ENCODE measurements at regions not wholly inside any gene's neighbourhood (a gene's known extent, or its start where the extent isn't known, plus 50 kb on each side); places are given as distances from the start of the nearest gene placed in this dataset.

- Histone ChIP-seq H2AFZ (ENCODE audit: low read length) (no peak overlapping the region), H3K36me3 (replicated peaks in 1 of 2; ENCODE audit: control insufficient read depth in 2 of 2, insufficient read depth in 2 of 2, low read length in 2 of 2) (no peaks in the 10 kb centered on the region), H2BK120ac (ENCODE audit: low read depth, low read length) (no peak overlapping the region), H2BK12ac (ENCODE audit: low read length) (no peak overlapping the region), H3K4me2 (ENCODE audit: insufficient read depth, low read length, poor library complexity, severe bottlenecking) (no peak overlapping the region), H3K27me3 (ENCODE audit: control insufficient read depth in 3 of 3, insufficient read depth in 3 of 3, low read depth in 1 of 3, low read length in 3 of 3) (no peaks in the 10 kb centered on the region), H4K91ac (ENCODE audit: low read depth, low read length, poor library complexity) (no peak overlapping the region), H2AK5ac (ENCODE audit: low read depth, low read length) (no peak overlapping the region), H3K18ac (ENCODE audit: low read length) (no peak overlapping the region), H3K4me3 (ENCODE audit: low read length in 2 of 2) (no peak overlapping the region), H3K9me3 (replicated peaks in 1 of 2; ENCODE audit: control insufficient read depth in 2 of 2, insufficient read depth in 1 of 2, low read depth in 1 of 2, low read length in 2 of 2) (no peaks in the 10 kb centered on the region), H3K79me1 (ENCODE audit: low read depth, low read length) (no peaks in the 10 kb centered on the region), H3K4ac (ENCODE audit: low read length) (no peak overlapping the region), H3K23ac (ENCODE audit: low read depth, low read length, poor library complexity) (no peak overlapping the region), H3K9ac (ENCODE audit: low read depth, low read length, poor library complexity) (no peak overlapping the region), H3K4me1 (ENCODE audit: control insufficient read depth in 2 of 2, insufficient read depth in 1 of 2, low read depth in 1 of 2, low read length in 2 of 2) (no peaks in the 10 kb centered on the region), H3K14ac (ENCODE audit: low read length) (no peak overlapping the region), H2BK5ac (ENCODE audit: low read length) (no peak overlapping the region), H3K27ac (replicated peaks; ENCODE audit: low read length) (no peak overlapping the region), H2BK15ac (ENCODE audit: low read length) (no peak overlapping the region), H4K8ac (ENCODE audit: low read depth, low read length) (no peak overlapping the region)
- DNase-seq (ENCODE audit: low spot score): no peak
- WGBS, 2 donors (ENCODE audit: extremely low coverage in 2 of 2, insufficient read length in 2 of 2, insufficient replicate concordance in 1 of 2): no CpG with 5 or more reads among the region's 2 CpGs
Observed at GRCh38 chr12:23126794-23127193, 501.8 kb downstream of the ETNK1 start.

GRCh38 chr12:23127701-23128100 lies 502.7 kb downstream of the ETNK1 start:
- no peak for DNase-seq (ENCODE audit: low spot score)
- H4K91ac ChIP-seq (ENCODE audit: low read depth, low read length, poor library complexity): no peak overlapping the region
- no peak overlapping the region for H2BK12ac ChIP-seq (ENCODE audit: low read length)
- no peak overlapping the region for H2BK120ac ChIP-seq (ENCODE audit: low read depth, low read length)
- H4K8ac ChIP-seq (ENCODE audit: low read depth, low read length): no peak overlapping the region
- H2AFZ ChIP-seq (ENCODE audit: low read length): no peak overlapping the region
- H2AK5ac ChIP-seq (ENCODE audit: low read depth, low read length): no peak overlapping the region
- H3K4me1 ChIP-seq (ENCODE audit: control insufficient read depth in 2 of 2, insufficient read depth in 1 of 2, low read depth in 1 of 2, low read length in 2 of 2): no peaks in the 10 kb centered on the region
- no peak overlapping the region for H2BK15ac ChIP-seq (ENCODE audit: low read length)
- no peaks in the 10 kb centered on the region for H3K79me1 ChIP-seq (ENCODE audit: low read depth, low read length)
- no peaks in the 10 kb centered on the region for H3K27me3 ChIP-seq (ENCODE audit: control insufficient read depth in 3 of 3, insufficient read depth in 3 of 3, low read depth in 1 of 3, low read length in 3 of 3)
- no peak overlapping the region for H3K23ac ChIP-seq (ENCODE audit: low read depth, low read length, poor library complexity)
- no peak overlapping the region for H3K18ac ChIP-seq (ENCODE audit: low read length)
- H3K4me3 ChIP-seq (ENCODE audit: low read length in 2 of 2): no peak overlapping the region
- H3K27ac ChIP-seq (replicated peaks; ENCODE audit: low read length): no peak overlapping the region
- no peaks in the 10 kb centered on the region for H3K9me3 ChIP-seq (replicated peaks in 1 of 2; ENCODE audit: control insufficient read depth in 2 of 2, insufficient read depth in 1 of 2, low read depth in 1 of 2, low read length in 2 of 2)
- H3K14ac ChIP-seq (ENCODE audit: low read length): no peak overlapping the region
- no peak overlapping the region for H3K4ac ChIP-seq (ENCODE audit: low read length)
- no CpG with 5 or more reads among the region's 3 CpGs for WGBS, 2 donors (ENCODE audit: extremely low coverage in 2 of 2, insufficient read length in 2 of 2, insufficient replicate concordance in 1 of 2)
- H3K36me3 ChIP-seq (replicated peaks in 1 of 2; ENCODE audit: control insufficient read depth in 2 of 2, insufficient read depth in 2 of 2, low read length in 2 of 2): no peaks in the 10 kb centered on the region
- H3K9ac ChIP-seq (ENCODE audit: low read depth, low read length, poor library complexity): no peak overlapping the region
- H2BK5ac ChIP-seq (ENCODE audit: low read length): no peak overlapping the region
- H3K4me2 ChIP-seq (ENCODE audit: insufficient read depth, low read length, poor library complexity, severe bottlenecking): no peak overlapping the region

GRCh38 chr12:23128462-23128861 lies 503.5 kb downstream of the ETNK1 start:
- Histone ChIP-seq H2AFZ (ENCODE audit: low read length) (no peak overlapping the region), H3K4me3 (ENCODE audit: low read length in 2 of 2) (no peak overlapping the region), H3K79me1 (ENCODE audit: low read depth, low read length) (no peaks in the 10 kb centered on the region), H3K4me1 (ENCODE audit: control insufficient read depth in 2 of 2, insufficient read depth in 1 of 2, low read depth in 1 of 2, low read length in 2 of 2) (no peaks in the 10 kb centered on the region), H3K36me3 (replicated peaks in 1 of 2; ENCODE audit: control insufficient read depth in 2 of 2, insufficient read depth in 2 of 2, low read length in 2 of 2) (no peaks in the 10 kb centered on the region), H2BK120ac (ENCODE audit: low read depth, low read length) (no peak overlapping the region), H3K14ac (ENCODE audit: low read length) (no peak overlapping the region), H3K23ac (ENCODE audit: low read depth, low read length, poor library complexity) (no peak overlapping the region), H4K91ac (ENCODE audit: low read depth, low read length, poor library complexity) (no peak overlapping the region), H3K27ac (replicated peaks; ENCODE audit: low read length) (no peak overlapping the region), H3K9me3 (replicated peaks in 1 of 2; ENCODE audit: control insufficient read depth in 2 of 2, insufficient read depth in 1 of 2, low read depth in 1 of 2, low read length in 2 of 2) (no peaks in the 10 kb centered on the region), H3K18ac (ENCODE audit: low read length) (no peak overlapping the region), H3K27me3 (ENCODE audit: control insufficient read depth in 3 of 3, insufficient read depth in 3 of 3, low read depth in 1 of 3, low read length in 3 of 3) (no peaks in the 10 kb centered on the region), H3K4ac (ENCODE audit: low read length) (no peak overlapping the region), H3K4me2 (ENCODE audit: insufficient read depth, low read length, poor library complexity, severe bottlenecking) (no peak overlapping the region), H2BK12ac (ENCODE audit: low read length) (no peak overlapping the region), H2BK5ac (ENCODE audit: low read length) (no peak overlapping the region), H2BK15ac (ENCODE audit: low read length) (no peak overlapping the region), H2AK5ac (ENCODE audit: low read depth, low read length) (no peak overlapping the region), H4K8ac (ENCODE audit: low read depth, low read length) (no peak overlapping the region), H3K9ac (ENCODE audit: low read depth, low read length, poor library complexity) (no peak overlapping the region)
- DNase-seq (ENCODE audit: low spot score): no peak
- WGBS, 2 donors (ENCODE audit: extremely low coverage in 2 of 2, insufficient read length in 2 of 2, insufficient replicate concordance in 1 of 2): no CpG with 5 or more reads among the region's 2 CpGs

- H3K18ac ChIP-seq (ENCODE audit: low read length): no peak overlapping the region
- no peak overlapping the region for H3K4ac ChIP-seq (ENCODE audit: low read length)
- WGBS, 2 donors (ENCODE audit: extremely low coverage in 2 of 2, insufficient read length in 2 of 2, insufficient replicate concordance in 1 of 2): no CpG with 5 or more reads among the region's 1 CpG
- no peak overlapping the region for H3K4me2 ChIP-seq (ENCODE audit: insufficient read depth, low read length, poor library complexity, severe bottlenecking)
- no peak overlapping the region for H3K4me3 ChIP-seq (ENCODE audit: low read length in 2 of 2)
- H3K9me3 ChIP-seq (replicated peaks in 1 of 2; ENCODE audit: control insufficient read depth in 2 of 2, insufficient read depth in 1 of 2, low read depth in 1 of 2, low read length in 2 of 2): no peaks in the 10 kb centered on the region
- no peak overlapping the region for H2BK12ac ChIP-seq (ENCODE audit: low read length)
- H3K79me1 ChIP-seq (ENCODE audit: low read depth, low read length): no peaks in the 10 kb centered on the region
- no peak overlapping the region for H4K91ac ChIP-seq (ENCODE audit: low read depth, low read length, poor library complexity)
- no peak overlapping the region for H3K23ac ChIP-seq (ENCODE audit: low read depth, low read length, poor library complexity)
- H2BK120ac ChIP-seq (ENCODE audit: low read depth, low read length): no peak overlapping the region
- no peak overlapping the region for H3K14ac ChIP-seq (ENCODE audit: low read length)
- H3K27ac ChIP-seq (replicated peaks; ENCODE audit: low read length): no peak overlapping the region
- H2BK15ac ChIP-seq (ENCODE audit: low read length): no peak overlapping the region
- no peaks in the 10 kb centered on the region for H3K27me3 ChIP-seq (ENCODE audit: control insufficient read depth in 3 of 3, insufficient read depth in 3 of 3, low read depth in 1 of 3, low read length in 3 of 3)
- DNase-seq (ENCODE audit: low spot score): no peak
- no peak overlapping the region for H3K9ac ChIP-seq (ENCODE audit: low read depth, low read length, poor library complexity)
- H2AFZ ChIP-seq (ENCODE audit: low read length): no peak overlapping the region
- no peaks in the 10 kb centered on the region for H3K4me1 ChIP-seq (ENCODE audit: control insufficient read depth in 2 of 2, insufficient read depth in 1 of 2, low read depth in 1 of 2, low read length in 2 of 2)
- no peak overlapping the region for H2AK5ac ChIP-seq (ENCODE audit: low read depth, low read length)
- no peak overlapping the region for H4K8ac ChIP-seq (ENCODE audit: low read depth, low read length)
- H2BK5ac ChIP-seq (ENCODE audit: low read length): no peak overlapping the region
- H3K36me3 ChIP-seq (replicated peaks in 1 of 2; ENCODE audit: control insufficient read depth in 2 of 2, insufficient read depth in 2 of 2, low read length in 2 of 2): no peaks in the 10 kb centered on the region
Observed at GRCh38 chr12:23132357-23132756, 507.4 kb downstream of the ETNK1 start.
